ENCODE measurements at regions not wholly inside any gene's neighbourhood (a gene's known extent, or its start where the extent isn't known, plus 50 kb on each side); places are given as distances from the start of the nearest gene placed in this dataset.
"Not testable (repeated sequence)": the region's sequence is repeated elsewhere in the genome, so short reads cannot be mapped to it uniquely, and the experiment has no call there.

GRCh38 chr6:102736941-102737368 lies 1343.4 kb downstream of the GRIK2 start:
- Mint-ChIP-seq H3K9me3 (no peaks in the 10 kb centered on the region), H3K27ac (no peak overlapping the region), H3K4me3 (no peak overlapping the region), H3K36me3 (no peaks in the 10 kb centered on the region), H3K4me1 (ENCODE audit: unreplicated experiment) (no peaks in the 10 kb centered on the region), H3K27me3 (no peaks in the 10 kb centered on the region)
- no peak for TF ChIP-seq CTCF (conservative IDR thresholded peaks at IDR 0.05)
- no peak for DNase-seq (ENCODE audit: extremely low spot score, unreplicated experiment)

- no peak overlapping the region for H3K4me3 Mint-ChIP-seq
- DNase-seq (ENCODE audit: extremely low spot score, unreplicated experiment): no peak
These were observed 1339.4 kb downstream of the GRIK2 start for GRCh38 chr6:102732898-102733297.

GRCh38 chr6:102722086-102722485 lies 1328.6 kb downstream of the GRIK2 start:
- not testable (repeated sequence) for H3K36me3 Mint-ChIP-seq; DNase-seq (ENCODE audit: extremely low spot score, unreplicated experiment); H3K9me3 Mint-ChIP-seq; H3K4me3 Mint-ChIP-seq; H3K27me3 Mint-ChIP-seq; H3K4me1 Mint-ChIP-seq (ENCODE audit: unreplicated experiment); H3K27ac Mint-ChIP-seq

More at GRCh38 chr6:102732898-102733297, 1339.4 kb downstream of the GRIK2 start:
- no peak overlapping the region for H3K27ac Mint-ChIP-seq
- no peaks in the 10 kb centered on the region for H3K36me3 Mint-ChIP-seq
- no peaks in the 10 kb centered on the region for H3K9me3 Mint-ChIP-seq
- TF ChIP-seq CTCF (conservative IDR thresholded peaks at IDR 0.05): no peak
- no peaks in the 10 kb centered on the region for H3K4me1 Mint-ChIP-seq (ENCODE audit: unreplicated experiment)
- no peaks in the 10 kb centered on the region for H3K27me3 Mint-ChIP-seq

GRCh38 chr6:102717737-102718456 lies 1324.4 kb downstream of the GRIK2 start:
- no peaks in the 10 kb centered on the region for H3K27me3 Mint-ChIP-seq
- H3K27ac Mint-ChIP-seq: no peak overlapping the region
- no peak for TF ChIP-seq CTCF (conservative IDR thresholded peaks at IDR 0.05)
- H3K4me3 Mint-ChIP-seq: no peak overlapping the region
- no peaks in the 10 kb centered on the region for H3K9me3 Mint-ChIP-seq
- no peaks in the 10 kb centered on the region for H3K36me3 Mint-ChIP-seq
- H3K4me1 Mint-ChIP-seq (ENCODE audit: unreplicated experiment): peaks cover 5% of the 10 kb centered on the region
- no peak for DNase-seq (ENCODE audit: extremely low spot score, unreplicated experiment)

- Mint-ChIP-seq H3K36me3 (no peaks in the 10 kb centered on the region), H3K27me3 (no peaks in the 10 kb centered on the region), H3K27ac (no peak overlapping the region), H3K4me1 (ENCODE audit: unreplicated experiment) (peaks cover 5% of the 10 kb centered on the region), H3K4me3 (no peak overlapping the region), H3K9me3 (no peaks in the 10 kb centered on the region)
- DNase-seq (ENCODE audit: extremely low spot score, unreplicated experiment): no peak
- TF ChIP-seq CTCF (conservative IDR thresholded peaks at IDR 0.05): no peak
These were observed 1323.7 kb downstream of the GRIK2 start for GRCh38 chr6:102717252-102717651.

GRCh38 chr6:102701019-102701418 lies 1307.5 kb downstream of the GRIK2 start:
- Mint-ChIP-seq H3K36me3 (no peaks in the 10 kb centered on the region), H3K27me3 (no peaks in the 10 kb centered on the region), H3K9me3 (no peaks in the 10 kb centered on the region), H3K27ac (no peak overlapping the region), H3K4me1 (ENCODE audit: unreplicated experiment) (no peaks in the 10 kb centered on the region), H3K4me3 (no peak overlapping the region)
- DNase-seq (ENCODE audit: extremely low spot score, unreplicated experiment): no peak
- no peak for TF ChIP-seq CTCF (conservative IDR thresholded peaks at IDR 0.05)

Data from type B pancreatic cell (in vitro differentiated cells).